NOMO-1 (cell line): ENCODE measurements at regions not wholly inside any gene's neighbourhood (a gene's known extent, or its start where the extent isn't known, plus 50 kb on each side); places are given as distances from the start of the nearest gene placed in this dataset.

ENCODE experiments used
- DNase-seq, 2 experiments: peaks; one replicate each; lab custom pipeline; 2025; ENCODE audit not compliant: unreplicated experiment in 2 of 2; lab: John Stamatoyannopoulos, UW

- no peak for DNase-seq
Measured at GRCh38 chr2:221848286-221848685, 276.2 kb upstream of the EPHA4 start.

DNA sequence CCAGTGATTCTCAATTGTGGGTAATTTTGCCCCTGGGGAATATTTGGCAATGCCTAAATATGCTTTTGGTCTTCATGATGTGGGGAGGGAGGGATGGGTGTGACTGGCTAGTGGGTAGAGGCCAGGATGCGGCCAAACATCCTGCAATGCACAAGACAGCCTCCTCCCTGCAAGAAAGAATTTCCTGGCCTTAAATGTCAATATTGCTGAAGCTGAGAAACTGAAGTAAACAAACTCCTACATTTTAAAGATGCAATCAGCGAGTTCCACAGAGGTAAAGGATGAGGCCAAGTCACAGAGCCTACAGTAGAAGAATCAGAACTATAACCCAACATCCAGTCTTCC is 272.9 kb upstream of the EPHA4 start:
- DNase-seq: no peak

GRCh38 chr2:221844212-221845020 is 272.3 kb upstream of the EPHA4 start:
- no peak for DNase-seq

GRCh38 chr2:221836095-221836494 is 264.0 kb upstream of the EPHA4 start:
- DNase-seq: no peak

DNA sequence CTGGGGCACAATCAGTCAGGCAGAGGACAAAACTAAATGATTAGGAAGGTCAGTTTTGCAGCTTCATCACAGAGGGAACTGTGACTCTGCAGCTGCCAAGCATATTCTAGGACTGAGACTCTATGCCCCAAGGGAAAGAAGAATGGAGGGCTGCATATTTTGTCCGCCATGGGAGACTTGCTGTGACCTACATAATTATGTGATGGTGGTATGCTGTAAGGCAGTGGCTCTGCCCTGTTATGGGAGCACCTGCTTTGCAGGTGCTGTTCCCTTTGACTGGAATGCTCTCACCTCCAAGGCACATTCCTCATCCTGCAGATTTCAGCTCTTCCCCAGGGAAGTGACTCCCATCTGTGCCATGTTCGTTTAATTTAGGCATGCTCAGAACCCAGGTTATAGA is 261.9 kb upstream of the EPHA4 start:
- DNase-seq: no peak

GRCh38 chr2:221831051-221831450 is 258.9 kb upstream of the EPHA4 start:
- DNase-seq: no peak

DNA sequence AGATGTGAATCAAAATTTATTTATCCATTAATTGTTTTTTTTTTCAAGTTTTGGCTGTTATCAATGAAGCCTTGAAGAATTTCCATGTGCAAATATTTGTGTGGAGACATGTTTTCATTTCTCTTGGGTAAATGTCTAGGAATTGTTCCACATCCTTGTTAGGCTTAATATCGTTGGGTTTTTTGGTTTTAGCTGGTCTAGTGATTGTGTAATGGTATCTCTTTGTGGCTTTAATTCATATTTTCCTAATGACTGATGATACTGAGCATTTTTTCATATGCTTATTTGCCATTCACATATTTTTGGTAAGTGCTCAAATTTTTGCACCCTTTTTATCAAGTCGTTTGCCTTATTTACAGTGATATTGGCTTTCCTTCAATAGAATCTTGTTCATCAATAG is 250.3 kb upstream of the EPHA4 start:
- DNase-seq: no peak

- DNase-seq: no peak
Measured at GRCh38 chr2:221818616-221819320, 246.7 kb upstream of the EPHA4 start.

DNA sequence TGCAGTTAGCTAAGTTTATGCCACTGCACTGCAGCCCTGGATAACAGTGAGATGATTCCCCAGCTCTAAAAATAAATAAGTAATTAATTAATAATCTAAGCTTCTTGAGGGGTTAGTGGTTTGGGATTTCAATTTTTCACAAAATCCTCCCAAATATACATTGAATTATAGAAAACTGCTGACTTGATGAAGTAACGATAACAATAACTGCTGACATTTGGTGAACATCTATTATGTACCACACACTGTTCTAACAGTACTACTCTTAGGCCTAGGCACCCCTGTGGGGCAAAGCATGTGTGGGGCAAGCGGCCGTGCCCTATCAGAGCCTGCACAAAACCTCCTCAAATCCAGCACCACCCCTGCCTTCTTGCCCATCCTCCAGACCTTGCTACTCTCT is 245.8 kb upstream of the EPHA4 start:
- no peak for DNase-seq

DNA sequence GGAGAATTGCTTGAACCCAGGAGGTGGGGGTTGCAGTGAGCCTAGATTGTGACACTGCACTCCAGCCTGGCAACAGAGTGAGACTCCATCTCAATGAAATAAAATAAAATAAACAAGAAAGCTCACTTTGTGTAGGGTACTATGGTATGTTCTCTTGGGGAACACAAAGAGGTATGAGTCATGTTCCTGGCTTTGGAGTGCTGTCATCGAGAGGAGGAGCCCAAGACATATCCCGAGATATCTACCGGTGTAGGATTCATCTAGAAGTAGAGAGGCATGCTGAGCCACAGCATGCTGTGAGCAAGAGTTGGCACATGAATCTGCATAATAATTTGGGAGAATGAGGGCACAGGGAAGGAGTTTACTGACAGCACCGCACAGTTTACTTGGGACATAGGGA is 244.9 kb upstream of the EPHA4 start:
- DNase-seq: no peak

- DNase-seq: no peak
Measured at GRCh38 chr2:221816566-221816965, 244.5 kb upstream of the EPHA4 start.

DNA sequence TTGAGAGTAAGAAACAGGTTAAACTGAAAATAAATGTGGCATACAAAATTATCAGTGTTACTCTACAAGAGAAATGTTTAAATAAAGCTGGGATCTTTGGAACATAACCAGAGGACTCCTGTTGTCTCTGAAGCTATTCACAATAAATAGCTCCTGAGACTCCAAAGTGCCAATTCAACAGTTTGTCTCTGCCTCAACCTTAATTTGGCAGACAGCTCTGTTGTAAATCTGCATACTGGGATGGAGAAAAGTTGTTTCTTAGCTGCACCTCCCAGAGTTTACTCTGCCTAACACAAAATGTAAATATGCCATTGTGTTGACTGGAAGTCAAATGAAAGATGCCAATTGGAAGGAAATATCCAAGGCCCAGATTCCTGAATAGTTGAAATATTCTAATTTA is 238.5 kb upstream of the EPHA4 start:
- no peak for DNase-seq

- DNase-seq: no peak
Measured at GRCh38 chr2:221810245-221810644, 238.1 kb upstream of the EPHA4 start.

DNA sequence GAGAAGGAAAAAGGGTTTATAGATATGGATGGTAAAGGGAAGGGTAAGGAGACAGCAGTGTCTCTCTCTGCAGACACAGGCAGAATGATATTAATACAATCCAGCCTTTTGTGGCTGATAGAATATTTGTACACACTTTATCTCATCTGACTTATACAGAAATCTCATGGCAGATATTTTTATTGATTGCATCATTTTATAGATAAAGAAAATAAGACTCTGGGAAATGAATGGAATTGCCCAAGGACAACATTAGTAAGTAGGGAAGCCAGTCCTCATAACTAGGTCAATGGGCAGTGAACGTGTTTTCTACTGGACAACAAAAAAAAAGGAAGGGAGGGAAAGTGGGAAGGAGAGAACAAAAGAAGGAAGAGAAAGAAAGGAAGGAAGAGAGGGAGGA is 236.4 kb upstream of the EPHA4 start:
- DNase-seq: no peak

- no peak for DNase-seq
Measured at GRCh38 chr2:221807706-221808105, 235.6 kb upstream of the EPHA4 start.

- DNase-seq: no peak
Measured at GRCh38 chr2:221802089-221802488, 230.0 kb upstream of the EPHA4 start.

DNA sequence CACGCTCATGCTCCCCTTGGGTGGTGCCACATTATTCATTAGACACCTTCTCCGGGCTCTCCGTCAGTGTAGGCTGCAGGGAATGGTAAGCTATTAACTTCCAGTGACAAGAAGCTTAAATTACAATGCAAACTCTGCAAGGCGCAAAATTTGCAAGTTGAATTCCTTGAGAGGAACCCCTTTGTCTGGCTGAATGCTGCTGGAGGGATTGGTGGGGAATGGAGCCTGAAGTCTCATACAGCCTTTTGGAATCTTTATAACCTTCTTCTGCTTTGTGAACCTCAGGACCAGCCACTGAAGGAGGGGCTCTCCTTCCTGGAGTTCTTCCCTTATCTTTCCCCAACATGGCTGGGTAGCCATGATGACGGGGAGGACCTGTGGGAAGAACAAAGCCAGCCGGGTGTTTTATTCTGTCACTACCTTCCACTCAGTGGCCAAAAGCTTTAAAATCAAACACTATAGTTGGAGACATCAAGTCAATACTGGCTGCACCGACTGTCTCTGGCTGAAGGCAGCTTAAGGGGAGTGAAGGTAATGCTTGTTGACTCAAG is 220.9 kb upstream of the EPHA4 start:
- no peak for DNase-seq

DNA sequence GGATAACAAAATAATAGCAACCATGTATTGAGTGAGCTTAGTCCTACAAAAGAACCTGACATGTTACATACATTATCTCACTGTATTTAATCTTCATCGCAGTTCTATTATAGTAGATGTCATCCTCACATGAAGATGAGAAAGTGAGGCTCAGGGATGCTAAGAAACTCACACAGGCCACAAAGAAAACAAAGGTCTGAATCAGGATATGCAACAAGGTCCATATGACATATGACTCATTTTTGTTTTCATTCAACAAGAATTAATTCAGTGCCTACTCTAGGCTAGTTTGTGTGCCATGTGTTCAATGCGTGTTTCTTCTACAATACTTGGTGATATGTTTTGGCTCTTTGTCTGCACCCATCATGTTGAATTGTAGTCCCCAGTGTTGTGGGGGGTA is 219.7 kb upstream of the EPHA4 start:
- no peak for DNase-seq

GRCh38 chr2:221787561-221787960 is 215.5 kb upstream of the EPHA4 start:
- no peak for DNase-seq

- no peak for DNase-seq
Measured at GRCh38 chr2:221786297-221786926, 214.3 kb upstream of the EPHA4 start.

DNA sequence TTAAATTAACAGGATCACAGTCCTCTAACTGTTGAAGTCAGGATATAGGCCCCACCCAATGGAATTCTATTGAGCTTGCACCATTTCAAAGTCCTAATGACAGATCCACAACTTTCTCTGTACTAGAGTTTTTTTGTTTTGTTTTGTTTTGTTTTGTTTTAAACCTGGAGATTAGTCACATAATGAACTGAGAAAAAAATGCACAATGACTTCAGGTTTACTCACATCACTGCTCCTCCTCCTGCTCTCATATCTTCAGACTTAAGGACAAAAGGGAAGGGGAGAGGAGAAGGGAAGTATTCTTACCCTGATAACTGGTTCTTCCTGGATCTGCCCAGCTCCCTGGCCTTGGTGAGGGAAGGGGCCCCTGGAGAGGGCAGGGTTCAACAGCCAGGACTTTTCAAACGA is 208.2 kb upstream of the EPHA4 start:
- DNase-seq: no peak

DNA sequence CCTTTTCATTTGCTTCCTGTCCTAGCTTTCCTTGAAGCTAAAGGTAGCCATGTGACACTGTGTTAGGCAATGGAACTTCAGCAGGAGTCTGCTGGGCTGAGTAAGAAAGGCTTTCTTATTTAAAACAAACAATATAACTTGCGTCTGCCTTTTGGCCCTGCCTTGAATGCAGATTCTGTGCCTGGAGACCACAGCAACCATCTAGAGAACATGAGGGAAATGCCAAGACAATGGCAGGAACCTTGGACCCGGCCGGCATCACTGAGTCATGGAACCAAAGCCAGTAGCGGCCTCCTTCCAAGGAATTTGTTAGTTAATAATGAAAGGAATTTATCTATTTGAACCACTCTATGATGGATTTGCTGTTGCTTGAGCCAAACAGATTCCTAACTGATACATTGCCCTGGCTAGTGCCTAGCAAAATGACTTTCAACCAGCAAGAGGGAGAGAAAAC is 207.5 kb upstream of the EPHA4 start:
- DNase-seq: no peak
